BJ (cell line): ENCODE measurements at regions not wholly inside any gene's neighbourhood (a gene's known extent, or its start where the extent isn't known, plus 50 kb on each side); places are given as distances from the start of the nearest gene placed in this dataset.

Experiments used
- CTCF ChIA-PET: fragments of 350-600 bp; formaldehyde crosslinking; extraction: SDS; loops from one replicate; lab custom pipeline; 2021; ENCODE audit warnings: antibody characterized with exemption, inconsistent platforms; lab: Yijun Ruan, JAX
- POLR2A ChIA-PET: fragments of 300-600 bp; sonication (Branson Sonifier 250); formaldehyde crosslinking; extraction: SDS; loops from one replicate; lab custom pipeline; 2021; ENCODE audit warnings: antibody characterized with exemption; lab: Charles Lee
- DNase-seq: peaks from one replicate; pipeline ENCODE4 v3.0.0-alpha.2; 2011; ENCODE audit warnings: low read depth
- H3K27me3 ChIP-seq: 2 replicates; pipeline ENCODE4 v1.6.0; 2011; ENCODE audit warnings: low read length; ENCODE audit not compliant: control insufficient read depth, insufficient read depth
- H3K36me3 ChIP-seq: 2 replicates; pipeline ENCODE4 v1.5.1; 2011; ENCODE audit warnings: low read length; ENCODE audit not compliant: control insufficient read depth, insufficient read depth
- H3K4me3 ChIP-seq: 2 replicates; pipeline ENCODE4 v1.5.1; 2011; ENCODE audit warnings: low read depth, mild to moderate bottlenecking, control low read depth, low read length
- CTCF ChIP-seq: IDR thresholded peaks from 2 replicates; pipeline ENCODE4 v1.5.1; 2011; ENCODE audit warnings: low read depth, mild to moderate bottlenecking, control low read depth, inconsistent platforms, low read length, moderate library complexity; ENCODE audit not compliant: insufficient read depth

DNA sequence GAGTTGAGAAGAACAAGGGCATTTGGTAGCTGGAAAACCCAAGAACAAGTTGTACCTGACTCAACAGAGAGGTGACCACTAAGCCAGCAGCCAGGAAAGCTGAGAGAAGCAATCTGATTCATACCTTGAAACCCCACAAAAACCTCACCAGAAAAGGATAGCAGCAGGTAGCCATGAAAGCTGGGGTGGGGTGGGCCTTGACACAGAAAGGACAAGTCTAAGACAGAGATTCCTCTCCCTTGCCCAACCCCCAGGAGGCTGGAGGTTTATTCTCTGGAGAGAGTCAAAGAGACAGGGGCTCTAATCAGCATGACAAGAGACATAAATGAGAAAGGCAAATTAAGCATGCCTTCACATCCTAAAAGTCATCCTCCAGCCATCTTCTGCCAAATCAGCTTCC lies 151.7 kb upstream of the DST start:
- no peak for DNase-seq
- CTCF ChIA-PET = no interaction called here
- Histone ChIP-seq H3K27me3 (no peaks in the 10 kb centered on the region), H3K4me3 (no peak overlapping the region), H3K36me3 (no peaks in the 10 kb centered on the region)
- POLR2A ChIA-PET = no interaction called here
- TF ChIP-seq CTCF = no peak

DNA sequence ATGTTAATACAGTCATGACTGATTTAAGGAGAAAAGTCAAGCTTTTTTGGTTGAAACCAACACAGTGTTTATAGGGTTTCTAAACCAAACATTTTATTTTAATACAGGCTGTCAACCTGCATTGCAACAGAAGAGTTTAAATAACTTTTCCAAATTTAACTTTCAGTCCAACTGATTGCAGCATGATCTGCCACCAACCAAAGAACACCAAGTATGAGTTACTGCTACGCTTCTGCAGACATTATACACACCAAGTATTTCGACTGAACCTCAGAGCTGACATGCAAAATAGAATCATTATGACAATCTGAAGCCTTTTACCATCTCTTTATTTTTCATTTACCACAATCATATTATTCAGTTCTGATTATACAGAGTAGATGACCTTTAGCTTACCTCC lies 151.2 kb upstream of the DST start:
- Histone ChIP-seq H3K4me3 (no peak overlapping the region), H3K36me3 (no peaks in the 10 kb centered on the region), H3K27me3 (no peaks in the 10 kb centered on the region)
- CTCF ChIA-PET = no interaction called here
- TF ChIP-seq CTCF = no peak
- no peak for DNase-seq
- POLR2A ChIA-PET = no interaction called here

- TF ChIP-seq CTCF = no peak
- POLR2A ChIA-PET = no interaction called here
- CTCF ChIA-PET = no interaction called here
Measured at GRCh38 chr6:56790414-56790813, 147.7 kb upstream of the DST start.

DNA sequence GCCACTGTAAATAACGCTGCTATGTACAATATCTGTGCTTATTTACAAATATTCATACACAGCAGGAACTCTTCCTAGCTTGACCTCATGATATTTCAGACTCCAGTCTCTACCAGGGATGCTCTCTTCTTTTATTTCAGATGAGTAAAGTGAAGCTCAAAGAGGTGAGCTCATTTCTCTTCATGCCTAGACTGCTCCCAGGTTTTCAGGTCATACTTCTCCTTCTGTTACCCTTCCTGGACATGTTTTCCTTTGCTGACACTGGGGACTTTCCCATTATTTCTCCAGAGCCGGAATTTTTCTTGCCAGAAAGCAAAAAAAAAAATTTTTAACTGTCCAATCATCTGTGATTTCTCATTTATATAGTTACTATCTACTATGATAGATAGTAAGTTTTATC lies 147.2 kb upstream of the DST start:
- DNase-seq = no peak
- peaks cover 2% of the 10 kb centered on the region; the same call in 1 of the 2 replicates for H3K36me3 ChIP-seq
- H3K27me3 ChIP-seq = no peaks in the 10 kb centered on the region
- POLR2A ChIA-PET = no interaction called here
- TF ChIP-seq CTCF = no peak
- CTCF ChIA-PET = no interaction called here
- H3K4me3 ChIP-seq = no peak overlapping the region

More at GRCh38 chr6:56790414-56790813, 147.7 kb upstream of the DST start:
- Histone ChIP-seq H3K4me3 (no peak overlapping the region), H3K27me3 (no peaks in the 10 kb centered on the region), H3K36me3 (peaks cover under 1% of the 10 kb centered on the region; the same call in 1 of the 2 replicates)
- no peak for DNase-seq

- H3K4me3 ChIP-seq = no peak overlapping the region
- H3K27me3 ChIP-seq = no peaks in the 10 kb centered on the region
- H3K36me3 ChIP-seq = peaks cover 2% of the 10 kb centered on the region; the same call in 1 of the 2 replicates
- CTCF ChIA-PET = no interaction called here
- DNase-seq = no peak
- POLR2A ChIA-PET = no interaction called here
- TF ChIP-seq CTCF = no peak
Measured at GRCh38 chr6:56789342-56789741, 146.7 kb upstream of the DST start.
